ENCODE measurements at regions not wholly inside any gene's neighbourhood (a gene's known extent, or its start where the extent isn't known, plus 50 kb on each side); places are given as distances from the start of the nearest gene placed in this dataset.
"Not testable (repeated sequence)": the region's sequence is repeated elsewhere in the genome, so short reads cannot be mapped to it uniquely, and the experiment has no call there.

DNA sequence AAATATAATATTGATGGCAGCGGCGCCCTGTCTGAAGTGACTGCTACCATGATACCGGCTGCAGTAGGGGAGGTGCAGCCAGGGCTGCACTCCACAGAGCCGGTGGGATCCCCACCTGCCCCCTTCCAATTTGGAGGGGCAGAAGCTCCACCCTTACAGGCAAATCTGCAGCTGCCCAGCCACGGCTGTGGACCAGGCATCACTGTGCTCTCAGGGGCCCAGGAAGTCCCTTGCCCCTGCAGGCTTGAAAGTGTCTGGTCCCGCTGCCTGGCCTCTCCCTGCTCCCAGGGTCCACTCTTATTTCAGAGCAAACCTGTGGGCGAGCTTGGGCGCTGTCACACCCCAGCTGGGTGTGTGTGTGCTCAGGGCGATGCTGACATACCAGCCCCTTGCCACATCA is 172.7 kb upstream of the SMIM30 start:
- Histone ChIP-seq H3K27ac (ENCODE audit: low read depth) (no peak overlapping the region), H3K4me3 (ENCODE audit: low read depth, low read length) (no peak overlapping the region), H3K4me1 (ENCODE audit: insufficient read depth) (no peaks in the 10 kb centered on the region), H3K36me3 (ENCODE audit: insufficient read depth) (no peaks in the 10 kb centered on the region)
- no peak for DNase-seq (ENCODE audit: extremely low spot score)
- WGBS = 95% methylated on average over 9 of the region's 9 CpGs

DNA sequence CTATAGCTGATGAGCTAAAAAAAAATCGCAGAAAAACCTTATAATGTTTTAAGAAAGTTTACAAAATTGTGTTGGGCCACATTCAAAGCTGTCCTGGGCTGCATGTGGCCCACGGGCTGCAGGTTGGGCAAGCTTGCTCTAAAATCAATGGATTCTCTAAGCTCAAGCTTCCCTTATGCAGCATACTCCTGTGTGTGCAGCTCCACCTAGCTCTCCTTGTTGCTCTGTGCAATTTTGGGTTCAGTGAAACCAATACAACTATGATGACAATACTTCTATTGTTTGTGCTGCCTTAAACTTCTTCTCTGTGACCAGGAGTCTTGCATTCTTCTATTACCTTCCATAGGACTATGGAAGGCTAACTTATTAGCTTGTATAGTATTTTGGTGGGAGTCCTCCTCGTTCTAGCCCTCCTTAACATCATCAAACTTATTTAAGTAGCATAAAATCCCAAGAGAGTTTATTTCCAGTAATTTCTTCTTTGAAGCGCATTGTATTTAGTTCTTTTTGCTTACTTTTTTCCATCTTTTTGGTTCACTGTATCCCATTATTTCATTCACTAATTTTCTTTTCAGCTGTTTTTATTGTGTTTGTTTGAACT is 170.9 kb upstream of the SMIM30 start:
- WGBS = 61% methylated on average over 4 of the region's 4 CpGs
- H3K27ac ChIP-seq (ENCODE audit: low read depth) = no peak overlapping the region
- DNase-seq (ENCODE audit: extremely low spot score) = no peak
- H3K36me3 ChIP-seq (ENCODE audit: insufficient read depth) = no peaks in the 10 kb centered on the region
- H3K4me3 ChIP-seq (ENCODE audit: low read depth, low read length) = no peak overlapping the region
- no peaks in the 10 kb centered on the region for H3K4me1 ChIP-seq (ENCODE audit: insufficient read depth)

DNA sequence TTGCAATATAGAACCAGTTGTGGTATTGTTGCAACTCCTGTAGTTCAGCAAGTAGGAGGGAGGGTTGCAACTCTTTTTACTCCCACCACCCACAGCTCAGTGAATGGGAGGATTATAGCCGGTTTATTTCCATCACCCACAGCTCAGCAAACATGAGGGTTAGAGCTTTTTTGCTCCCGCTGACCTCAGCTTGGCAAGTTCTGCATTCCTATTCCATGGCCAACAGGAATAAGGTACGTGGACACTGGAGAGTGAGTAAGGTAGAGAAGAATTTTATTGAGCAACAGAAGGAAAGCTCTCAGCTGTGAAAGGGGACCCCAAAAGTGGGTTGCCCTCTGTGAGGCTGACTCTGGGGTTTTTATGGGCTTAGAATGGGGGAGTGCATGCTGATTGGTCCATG is 167.1 kb upstream of the SMIM30 start:
- Histone ChIP-seq H3K27ac (ENCODE audit: low read depth) (no peak overlapping the region), H3K36me3 (ENCODE audit: insufficient read depth) (no peaks in the 10 kb centered on the region), H3K4me1 (ENCODE audit: insufficient read depth) (no peaks in the 10 kb centered on the region), H3K4me3 (ENCODE audit: low read depth, low read length) (no peak overlapping the region)
- WGBS = 87% methylated on average over 3 of the region's 3 CpGs
- DNase-seq (ENCODE audit: extremely low spot score) = no peak

DNA sequence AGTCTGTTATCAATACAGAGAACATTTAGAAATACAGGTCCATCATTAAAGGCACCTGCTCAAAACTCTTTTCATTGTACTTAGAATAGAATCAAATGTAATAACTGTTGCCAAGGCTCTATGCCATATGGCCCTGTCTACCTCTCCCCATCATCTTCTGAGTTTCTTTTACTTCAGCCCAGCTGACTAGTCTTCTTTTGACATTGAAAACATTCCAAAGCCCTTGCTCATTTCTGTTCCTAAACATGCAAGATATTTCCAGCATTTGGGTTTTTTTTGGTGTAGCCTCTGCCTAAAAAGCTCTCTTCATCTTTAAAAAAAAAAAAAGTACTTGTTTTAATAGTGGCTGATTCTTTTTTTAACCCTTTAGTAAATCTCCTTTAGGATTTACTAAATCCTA is 165.5 kb upstream of the SMIM30 start:
- Histone ChIP-seq H3K4me3 (ENCODE audit: low read depth, low read length) (no peak overlapping the region), H3K4me1 (ENCODE audit: insufficient read depth) (no peaks in the 10 kb centered on the region), H3K36me3 (ENCODE audit: insufficient read depth) (no peaks in the 10 kb centered on the region), H3K27ac (ENCODE audit: low read depth) (no peak overlapping the region)
- DNase-seq (ENCODE audit: extremely low spot score) = no peak

DNA sequence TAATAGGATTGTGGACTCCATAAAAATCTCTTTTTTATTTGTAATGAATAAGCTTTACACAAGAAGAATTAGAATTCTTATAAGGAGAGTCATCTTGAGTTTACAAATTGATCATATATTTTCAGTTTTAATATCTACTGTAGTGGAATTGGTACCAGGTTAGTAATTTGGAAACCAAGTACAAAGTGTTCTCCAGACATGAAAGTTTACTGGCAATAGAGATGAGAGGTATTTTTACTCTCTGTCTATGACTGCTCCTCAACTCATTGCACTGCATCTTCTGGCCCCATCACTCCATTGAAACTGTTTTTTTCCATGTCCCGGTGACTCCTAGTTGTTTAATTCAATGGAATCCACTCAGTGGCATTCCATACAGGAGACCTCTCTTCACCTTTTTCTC is 164.5 kb upstream of the SMIM30 start:
- DNase-seq (ENCODE audit: extremely low spot score) = no peak
- H3K4me1 ChIP-seq (ENCODE audit: insufficient read depth) = no peaks in the 10 kb centered on the region
- no peaks in the 10 kb centered on the region for H3K36me3 ChIP-seq (ENCODE audit: insufficient read depth)
- no peak overlapping the region for H3K4me3 ChIP-seq (ENCODE audit: low read depth, low read length)
- WGBS = 92% methylated on average over 1 of the region's 1 CpG
- no peak overlapping the region for H3K27ac ChIP-seq (ENCODE audit: low read depth)

DNA sequence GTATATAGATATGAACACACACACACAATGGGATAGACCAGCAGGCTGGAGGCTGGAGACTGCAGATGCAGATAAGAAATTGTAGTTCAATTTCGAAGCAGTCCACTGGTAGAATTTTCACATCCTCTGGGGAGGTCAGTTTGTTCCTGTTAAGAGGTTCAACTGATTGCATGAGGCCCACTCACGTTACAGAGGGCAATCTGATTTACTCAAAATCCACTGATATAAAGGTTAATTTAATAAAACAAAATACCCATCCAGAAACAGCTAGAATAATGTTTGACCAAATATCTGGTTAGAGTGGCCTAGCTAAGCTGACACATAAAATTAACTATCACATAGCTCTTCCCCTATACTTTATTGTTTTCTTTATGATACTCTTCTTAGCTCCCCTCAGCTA is 162.9 kb upstream of the SMIM30 start:
- DNase-seq (ENCODE audit: extremely low spot score) = no peak
- 72% methylated on average over 2 of the region's 2 CpGs for WGBS
- Histone ChIP-seq H3K4me1 (ENCODE audit: insufficient read depth) (no peaks in the 10 kb centered on the region), H3K27ac (ENCODE audit: low read depth) (no peak overlapping the region), H3K4me3 (ENCODE audit: low read depth, low read length) (no peak overlapping the region), H3K36me3 (ENCODE audit: insufficient read depth) (no peaks in the 10 kb centered on the region)

DNA sequence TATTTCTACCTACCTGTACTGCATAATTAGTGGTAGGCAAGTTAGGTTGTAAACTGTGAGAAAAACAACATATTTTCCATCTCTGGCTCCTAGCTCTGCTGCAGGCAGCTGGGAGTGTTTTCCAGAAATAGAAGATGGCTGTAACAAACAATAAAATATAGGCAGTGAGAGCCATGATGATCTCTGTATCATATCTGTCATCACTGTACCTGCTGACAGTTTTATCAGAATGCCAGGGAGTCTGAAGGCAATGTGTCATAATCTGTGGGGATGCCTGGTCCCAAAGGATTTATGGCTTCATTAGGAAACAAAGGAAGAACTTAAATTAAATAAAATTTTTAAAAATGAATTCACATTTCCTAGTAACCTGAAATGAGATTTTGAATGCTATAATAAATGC is 160.9 kb upstream of the SMIM30 start:
- Histone ChIP-seq H3K4me1 (ENCODE audit: insufficient read depth) (no peaks in the 10 kb centered on the region), H3K36me3 (ENCODE audit: insufficient read depth) (no peaks in the 10 kb centered on the region), H3K4me3 (ENCODE audit: low read depth, low read length) (no peak overlapping the region), H3K27ac (ENCODE audit: low read depth) (no peak overlapping the region)
- DNase-seq (ENCODE audit: extremely low spot score) = no peak

DNA sequence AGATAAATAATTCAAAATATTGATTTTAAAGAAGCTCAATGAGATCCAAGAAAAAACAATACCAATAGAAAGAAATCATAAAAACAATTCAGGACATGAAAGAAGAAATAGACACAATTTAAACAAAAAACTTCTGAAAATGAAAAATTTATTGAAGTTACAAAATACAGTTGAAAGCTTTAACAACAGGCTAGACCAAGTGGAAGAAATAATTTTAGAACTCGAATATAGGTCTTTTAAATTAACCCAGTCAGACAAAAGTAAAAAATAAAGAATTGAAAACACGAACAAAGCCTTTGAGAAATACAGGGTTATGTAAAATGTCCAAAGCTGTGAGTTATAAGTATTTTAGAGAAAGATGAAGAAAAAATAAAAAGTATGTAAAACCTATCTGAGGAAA is 152.4 kb upstream of the SMIM30 start:
- WGBS = 90% methylated on average over 2 of the region's 2 CpGs
- Histone ChIP-seq H3K4me1 (ENCODE audit: insufficient read depth) (no peaks in the 10 kb centered on the region), H3K4me3 (ENCODE audit: low read depth, low read length) (no peak overlapping the region), H3K36me3 (ENCODE audit: insufficient read depth) (no peaks in the 10 kb centered on the region), H3K27ac (ENCODE audit: low read depth) (no peak overlapping the region)
- DNase-seq (ENCODE audit: extremely low spot score) = no peak

DNA sequence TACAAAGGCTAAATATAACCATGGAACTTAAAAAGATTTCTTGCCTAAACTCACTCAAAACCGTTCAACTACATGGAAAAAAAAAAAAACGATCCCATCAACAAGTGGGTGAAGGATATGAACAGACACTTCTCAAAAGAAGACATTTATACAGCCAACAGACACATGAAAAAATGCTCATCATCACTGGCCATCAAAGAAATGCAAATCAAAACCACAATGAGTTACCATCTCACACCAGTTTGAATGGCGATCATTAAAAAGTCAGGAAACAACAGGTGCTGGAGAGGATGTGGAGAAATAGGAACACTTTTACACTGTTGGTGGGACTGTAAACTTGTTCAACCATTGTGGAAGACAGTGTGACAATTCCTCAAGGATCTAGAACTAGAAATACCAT is 151.2 kb upstream of the SMIM30 start:
- not testable (repeated sequence) for H3K27ac ChIP-seq (ENCODE audit: low read depth); H3K4me1 ChIP-seq (ENCODE audit: insufficient read depth); H3K4me3 ChIP-seq (ENCODE audit: low read depth, low read length); H3K36me3 ChIP-seq (ENCODE audit: insufficient read depth); DNase-seq (ENCODE audit: extremely low spot score)
- 93% methylated on average over 3 of the region's 3 CpGs for WGBS

DNA sequence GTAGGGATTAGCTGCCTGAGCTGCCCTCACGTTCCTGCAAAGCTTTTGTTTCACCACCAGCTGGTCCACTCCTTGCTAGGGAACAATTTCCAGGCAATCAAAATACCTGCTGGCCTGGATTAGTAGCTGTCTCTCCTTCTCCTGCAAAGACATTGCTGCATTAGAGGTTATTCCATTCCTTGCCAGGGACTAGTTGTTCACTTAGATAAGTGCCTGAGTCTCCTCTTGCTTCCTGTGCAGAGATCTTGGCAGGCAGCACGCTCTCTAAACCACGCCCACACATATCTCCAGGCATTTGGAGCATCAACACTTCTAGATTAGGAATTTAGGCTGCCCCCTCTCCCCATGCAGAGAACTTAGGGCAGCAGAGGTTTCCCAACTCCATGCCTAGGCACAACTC is 150.4 kb upstream of the SMIM30 start:
- Histone ChIP-seq H3K4me1 (ENCODE audit: insufficient read depth) (no peaks in the 10 kb centered on the region), H3K27ac (ENCODE audit: low read depth) (no peak overlapping the region), H3K36me3 (ENCODE audit: insufficient read depth) (no peaks in the 10 kb centered on the region), H3K4me3 (ENCODE audit: low read depth, low read length) (no peak overlapping the region)
- DNase-seq (ENCODE audit: extremely low spot score) = no peak
- WGBS = 44% methylated on average over 3 of the region's 3 CpGs

DNA sequence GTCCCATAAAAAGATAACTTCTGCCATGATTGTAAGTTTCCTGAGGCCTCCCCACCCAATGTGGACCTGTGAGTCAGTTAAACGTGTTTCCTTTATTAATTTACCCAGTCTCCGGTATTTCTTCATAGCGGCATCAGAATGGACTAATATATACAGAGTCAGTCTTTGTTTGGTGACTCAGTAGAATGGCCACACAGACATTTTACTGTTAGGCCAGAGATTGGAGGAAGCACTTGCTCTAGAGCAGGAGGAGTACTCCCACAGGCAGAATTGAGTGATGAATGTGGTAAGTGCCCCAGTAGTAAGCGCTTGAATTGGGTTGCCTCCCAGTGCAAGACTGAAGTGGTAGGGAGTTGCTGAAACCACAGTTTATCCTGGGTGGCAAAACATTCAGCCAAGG is 149.5 kb upstream of the SMIM30 start:
- Histone ChIP-seq H3K4me3 (ENCODE audit: low read depth, low read length) (no peak overlapping the region), H3K4me1 (ENCODE audit: insufficient read depth) (no peaks in the 10 kb centered on the region), H3K36me3 (ENCODE audit: insufficient read depth) (no peaks in the 10 kb centered on the region), H3K27ac (ENCODE audit: low read depth) (no peak overlapping the region)
- DNase-seq (ENCODE audit: extremely low spot score) = no peak
- 88% methylated on average over 4 of the region's 4 CpGs for WGBS

DNA sequence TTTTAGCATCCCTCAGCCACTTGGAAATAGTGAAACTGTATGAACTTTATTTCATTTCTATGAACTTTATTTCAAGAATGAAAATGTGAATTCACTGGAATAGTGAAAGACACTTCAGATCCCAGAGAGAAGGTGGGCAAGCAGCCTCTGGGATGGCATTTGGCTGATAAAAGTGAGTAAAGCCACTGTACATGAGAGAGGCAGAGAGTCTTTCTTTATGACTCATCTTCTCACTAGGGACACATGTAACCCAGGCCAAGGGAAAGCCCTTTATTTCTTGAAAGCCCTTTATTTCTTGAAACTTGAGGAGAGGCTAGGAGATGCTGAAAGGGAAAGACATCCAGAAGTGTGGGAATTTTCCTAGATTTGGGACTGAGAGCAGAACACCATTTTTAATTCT is 148.9 kb upstream of the SMIM30 start:
- no peak for DNase-seq (ENCODE audit: extremely low spot score)
- H3K4me3 ChIP-seq (ENCODE audit: low read depth, low read length) = no peak overlapping the region

DNA sequence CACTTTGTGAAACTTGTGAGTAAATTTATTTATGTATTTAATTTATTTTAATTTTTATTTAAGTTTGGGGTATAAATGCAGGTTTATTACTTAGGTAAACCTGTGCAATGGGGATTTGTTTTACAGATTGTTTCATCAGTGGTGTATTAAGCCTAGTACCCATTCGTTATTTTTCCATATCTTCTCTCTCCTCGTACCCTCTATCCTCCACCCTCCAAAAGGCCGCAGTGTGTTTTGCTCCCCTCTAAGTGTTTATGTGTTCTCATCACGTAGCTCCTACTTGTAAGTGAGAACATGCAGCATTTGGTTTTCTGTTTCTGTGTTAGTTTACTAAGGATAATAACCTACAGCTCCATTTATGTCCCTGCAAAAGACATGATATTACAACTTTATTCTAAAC is 145.4 kb upstream of the SMIM30 start:
- no peak overlapping the region for H3K4me3 ChIP-seq (ENCODE audit: low read depth, low read length)
- no peak for DNase-seq (ENCODE audit: extremely low spot score)
- 84% methylated on average over 4 of the region's 4 CpGs for WGBS
- H3K27ac ChIP-seq (ENCODE audit: low read depth) = no peak overlapping the region
- H3K36me3 ChIP-seq (ENCODE audit: insufficient read depth) = no peaks in the 10 kb centered on the region
- no peaks in the 10 kb centered on the region for H3K4me1 ChIP-seq (ENCODE audit: insufficient read depth)

More for the DNA sequence above, 148.9 kb upstream of the SMIM30 start:
- Histone ChIP-seq H3K27ac (ENCODE audit: low read depth) (no peak overlapping the region), H3K36me3 (ENCODE audit: insufficient read depth) (no peaks in the 10 kb centered on the region), H3K4me1 (ENCODE audit: insufficient read depth) (no peaks in the 10 kb centered on the region)

DNA sequence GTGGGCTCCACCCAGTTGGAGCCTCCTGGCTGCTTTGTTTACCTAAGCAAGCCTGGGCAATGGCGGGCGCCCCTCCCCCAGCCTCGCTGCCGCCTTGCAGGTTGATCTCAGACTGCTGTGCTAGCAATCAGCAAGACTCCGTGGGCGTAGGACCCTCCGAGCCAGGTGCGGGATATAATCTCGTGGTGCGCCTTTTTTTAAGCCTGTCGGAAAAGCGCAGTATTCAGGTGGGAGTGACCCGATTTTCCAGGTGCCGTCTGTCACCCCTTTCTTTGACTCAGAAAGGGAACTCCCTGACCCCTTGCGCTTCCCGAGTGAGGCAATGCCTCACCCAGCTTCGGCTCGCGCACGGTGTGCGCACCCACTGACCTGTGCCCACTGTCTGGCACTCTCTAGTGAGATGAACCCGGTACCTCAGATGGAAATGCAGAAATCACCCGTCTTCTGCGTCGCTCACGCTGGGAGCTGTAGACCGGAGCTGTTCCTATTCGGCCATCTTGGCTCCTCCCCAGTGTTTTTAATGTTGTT is 144.9 kb upstream of the SMIM30 start:
- H3K36me3 ChIP-seq (ENCODE audit: insufficient read depth); DNase-seq (ENCODE audit: extremely low spot score); H3K4me3 ChIP-seq (ENCODE audit: low read depth, low read length); H3K27ac ChIP-seq (ENCODE audit: low read depth); H3K4me1 ChIP-seq (ENCODE audit: insufficient read depth): not testable (repeated sequence)
- WGBS = 94% methylated on average over 28 of the region's 28 CpGs

DNA sequence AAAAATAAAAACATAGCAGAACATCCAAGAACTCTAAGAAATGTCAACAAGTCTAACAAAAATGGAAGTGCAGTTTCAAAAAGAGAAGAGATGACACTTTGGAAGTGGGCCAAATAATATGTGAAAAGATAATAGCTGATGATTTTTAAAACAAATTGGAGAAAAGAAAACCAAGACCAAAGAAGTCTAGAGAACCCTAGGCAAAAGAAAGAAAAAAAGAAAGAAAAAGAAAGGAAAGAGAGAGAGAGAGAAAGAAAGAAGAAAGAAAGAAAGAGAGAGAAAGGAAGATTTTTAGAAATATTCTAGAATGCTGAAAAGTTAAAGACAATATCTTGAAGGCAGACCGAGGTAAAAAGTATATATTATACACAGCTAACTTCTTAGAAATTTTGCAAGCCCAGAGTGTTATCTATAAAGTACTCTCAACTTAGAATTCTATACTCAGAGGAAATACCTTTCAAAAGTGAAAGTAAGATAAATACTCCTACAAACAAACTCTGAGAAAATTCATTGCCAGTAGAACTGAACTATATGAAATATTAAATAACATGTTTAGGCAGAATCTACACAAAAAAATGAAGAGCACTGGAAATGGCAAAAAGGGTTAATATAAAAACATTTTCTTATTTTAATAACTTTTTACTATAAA is 138.7 kb upstream of the SMIM30 start:
- Histone ChIP-seq H3K4me3 (ENCODE audit: low read depth, low read length) (no peak overlapping the region), H3K27ac (ENCODE audit: low read depth) (no peak overlapping the region), H3K36me3 (ENCODE audit: insufficient read depth) (no peaks in the 10 kb centered on the region), H3K4me1 (ENCODE audit: insufficient read depth) (no peaks in the 10 kb centered on the region)
- no peak for DNase-seq (ENCODE audit: extremely low spot score)
- WGBS = 85% methylated on average over 1 of the region's 1 CpG

All from urinary bladder (tissue), 3 donors.